NCI-H1105 (cell line): ENCODE measurements at regions not wholly inside any gene's neighbourhood (a gene's known extent, or its start where the extent isn't known, plus 50 kb on each side); places are given as distances from the start of the nearest gene placed in this dataset.

Experiments
- DNase-seq: peaks from one replicate; lab custom pipeline; 2025; lab: John Stamatoyannopoulos, UW

DNA sequence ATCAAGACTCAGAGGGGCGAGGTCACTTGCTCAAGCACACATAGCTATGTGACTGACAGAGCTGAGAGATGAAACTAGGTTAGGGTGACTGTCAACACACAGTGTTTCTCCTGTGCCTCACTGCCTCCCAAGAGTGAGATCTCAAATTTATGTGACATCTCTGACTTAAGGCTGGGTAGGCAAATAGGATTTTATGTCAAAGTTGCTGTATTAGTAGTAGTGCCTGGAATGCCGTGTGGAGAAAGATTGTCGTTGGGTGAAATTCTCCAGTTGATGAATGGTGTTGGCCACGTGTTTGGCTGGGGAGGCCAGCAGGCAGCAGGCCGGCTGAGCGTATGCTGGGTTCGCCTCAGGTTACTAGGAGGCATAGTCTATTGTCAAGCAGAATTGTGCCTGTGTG, 148.3 kb upstream of the BMPER start:
- no peak for DNase-seq

DNA sequence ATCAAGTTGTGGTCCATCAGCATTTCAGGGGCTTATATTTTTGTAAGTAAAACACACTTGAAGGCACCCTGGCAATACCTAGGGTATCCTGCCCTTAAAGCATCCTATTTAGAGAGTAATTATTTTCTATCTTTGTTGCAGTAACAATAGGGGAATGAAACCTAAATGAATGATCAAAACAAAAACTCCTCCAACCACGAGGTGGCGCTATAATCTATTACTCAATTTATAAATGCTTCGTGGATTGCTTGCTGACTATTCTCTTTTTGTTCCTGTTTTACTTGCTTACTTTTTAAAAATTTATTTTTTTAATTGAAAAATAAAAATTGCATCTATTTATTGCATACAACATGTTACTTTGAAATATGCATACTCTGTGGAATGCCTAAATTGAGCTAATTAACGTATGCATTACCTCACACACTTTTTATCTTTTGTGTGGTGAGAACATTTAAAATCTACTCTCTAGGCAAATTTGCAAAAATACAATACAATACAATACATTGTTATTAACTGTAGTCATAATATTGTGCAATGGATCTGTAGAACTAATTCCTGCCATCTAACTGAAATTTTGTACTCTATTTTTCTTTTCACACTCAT, 147.7 kb upstream of the BMPER start:
- DNase-seq = no peak

DNA sequence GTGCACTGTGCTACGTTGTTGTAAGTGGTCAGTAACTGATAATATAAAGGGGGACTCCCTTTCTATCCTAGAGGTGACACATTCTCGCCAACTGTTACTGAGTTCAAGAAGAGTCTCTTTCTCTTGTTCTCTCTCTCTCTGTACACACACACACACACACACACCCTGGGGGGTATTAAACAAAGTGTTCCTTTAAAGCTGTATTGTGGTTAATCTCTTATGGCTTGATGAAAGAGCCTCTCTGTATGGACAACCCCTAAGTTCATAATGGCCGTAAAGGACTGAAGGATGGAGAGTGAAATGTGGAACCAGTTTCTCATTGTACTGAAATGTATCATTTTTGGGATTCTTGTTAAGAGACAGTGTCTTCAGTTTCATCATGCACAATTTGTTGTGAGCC, 145.2 kb upstream of the BMPER start:
- DNase-seq = no peak

DNA sequence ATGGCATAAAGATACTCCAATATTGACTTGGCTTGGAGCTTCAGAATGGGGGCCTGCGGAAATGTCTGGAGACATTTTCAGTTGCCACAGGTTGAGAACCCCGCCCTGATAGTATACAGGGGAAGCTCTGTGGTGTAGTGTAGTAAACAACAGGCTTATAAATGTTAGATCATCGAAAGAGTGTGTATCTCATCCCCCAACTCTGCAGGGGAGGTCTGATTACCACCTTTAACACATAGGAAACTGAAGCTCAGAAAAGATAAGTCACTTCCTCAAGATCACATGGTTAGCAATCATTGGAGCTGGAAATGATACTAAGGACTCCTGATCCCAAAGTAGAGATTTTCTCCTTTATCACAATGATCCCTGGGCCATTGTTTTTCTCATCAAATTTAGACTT, 144.5 kb upstream of the BMPER start:
- DNase-seq = no peak

DNA sequence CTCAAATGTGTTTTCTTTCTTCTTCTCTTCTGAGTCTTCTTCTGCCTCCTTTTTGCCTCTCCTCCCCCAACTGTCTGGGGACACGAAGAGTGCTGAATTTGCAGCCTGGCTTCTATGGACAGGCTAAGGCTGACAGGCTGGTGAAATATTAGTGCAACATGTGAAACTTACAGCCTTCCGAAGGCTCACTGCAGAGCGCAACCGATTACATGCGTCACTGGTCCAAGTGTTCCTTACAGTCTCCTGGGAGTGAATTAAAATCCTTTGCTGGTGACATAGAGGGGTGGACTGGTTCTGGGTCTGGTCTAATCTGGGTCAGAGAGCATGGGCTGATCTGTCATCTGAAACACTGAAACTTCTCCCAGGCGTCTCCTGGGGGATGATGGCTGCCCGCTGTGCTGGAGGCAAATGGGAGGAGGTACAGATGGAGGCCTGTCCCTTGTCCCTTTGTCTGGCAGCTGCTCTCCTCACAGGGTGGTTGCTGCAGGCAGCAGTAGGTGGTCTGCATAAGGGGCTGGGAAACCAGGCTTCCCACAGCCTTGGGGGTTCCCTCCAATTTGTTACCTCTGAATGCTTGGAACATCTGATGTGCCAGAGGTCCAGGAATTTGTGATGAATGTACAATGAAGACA, 143.8 kb upstream of the BMPER start:
- DNase-seq = no peak

DNA sequence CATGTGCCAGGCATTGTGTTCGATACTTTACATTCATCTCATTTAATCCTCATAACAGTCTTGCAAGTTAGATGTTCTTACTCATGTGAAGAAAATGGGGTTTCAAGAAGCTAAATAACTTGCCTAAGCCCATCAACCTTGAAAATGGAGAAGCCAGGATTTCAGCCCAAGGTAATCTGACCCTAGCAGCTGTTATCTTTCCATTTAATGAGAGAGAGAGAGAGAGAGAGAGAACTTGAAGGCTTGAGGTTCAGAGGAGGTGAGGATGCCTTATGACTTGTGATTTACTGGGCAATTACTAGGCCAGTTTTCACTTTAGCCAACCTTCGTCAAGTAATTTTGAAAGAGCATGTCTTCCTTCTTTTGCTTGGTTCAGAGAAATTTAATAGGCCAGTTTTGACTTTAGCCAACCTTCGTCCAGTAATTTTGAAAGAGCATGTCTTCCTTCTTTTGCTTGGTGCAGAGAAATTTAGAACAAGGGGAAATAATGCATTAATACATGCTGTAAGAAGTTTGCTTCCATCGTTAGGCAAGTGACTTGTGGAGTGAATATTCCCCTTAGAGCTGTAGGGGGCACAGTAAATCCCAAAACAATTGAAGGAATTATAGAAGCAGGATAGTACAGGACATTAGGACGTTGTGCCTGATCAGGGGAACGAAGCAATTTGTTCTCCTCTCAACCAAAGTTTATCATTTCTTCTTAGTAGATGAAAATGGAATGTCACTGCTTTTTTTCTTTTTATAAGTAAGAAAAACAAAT, 143.0 kb upstream of the BMPER start:
- no peak for DNase-seq

DNA sequence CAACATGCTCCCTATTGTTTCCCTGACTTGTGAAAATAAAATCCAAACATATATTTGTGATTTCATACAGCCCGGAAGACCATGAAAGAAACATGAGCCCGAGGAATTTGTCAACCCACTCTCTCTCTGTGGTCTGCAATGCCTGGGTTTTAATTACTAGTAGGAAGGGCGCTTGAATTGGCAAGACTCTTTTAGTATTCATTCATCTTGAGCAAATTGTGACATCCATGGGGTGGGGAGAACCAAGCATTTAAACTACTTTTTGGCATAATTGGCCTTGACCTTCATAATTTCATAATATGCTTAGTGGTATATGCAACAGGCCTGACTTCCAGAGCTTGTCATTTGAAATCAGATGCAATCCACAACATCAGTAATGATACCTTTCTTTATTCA, 142.4 kb upstream of the BMPER start:
- DNase-seq = no peak

DNA sequence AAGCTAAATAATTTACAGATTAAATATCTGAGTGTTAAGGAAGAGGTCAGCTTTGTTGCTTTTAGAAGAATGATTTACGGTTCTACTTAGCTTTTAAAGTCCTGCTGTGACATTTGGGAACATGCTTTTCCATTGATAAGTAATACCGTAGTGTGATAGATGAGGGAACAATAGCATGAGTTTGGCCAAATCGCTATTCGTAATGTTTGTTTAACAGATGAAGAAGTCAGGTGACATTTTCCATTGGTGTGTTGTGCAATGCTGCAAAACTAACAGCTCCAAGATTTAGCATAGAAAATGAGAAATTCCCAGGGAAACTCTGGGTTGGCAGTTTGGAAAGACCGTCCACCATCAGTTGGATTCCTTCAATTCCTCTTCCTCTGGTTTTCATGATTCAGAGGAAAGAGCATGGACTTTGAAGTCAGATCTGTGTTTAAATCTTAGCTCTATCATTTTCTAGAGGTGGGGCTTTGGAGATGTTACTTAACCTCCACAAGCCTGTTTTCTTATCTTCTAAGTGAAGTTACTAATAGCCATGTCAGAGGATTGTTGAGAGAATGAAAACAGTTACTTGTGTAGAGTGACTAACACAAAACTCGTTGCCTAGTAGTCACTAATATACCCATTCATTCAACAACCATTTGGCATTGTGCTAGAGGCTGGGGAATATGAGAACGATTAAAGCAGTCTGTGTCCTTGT, 140.4 kb upstream of the BMPER start:
- no peak for DNase-seq

DNA sequence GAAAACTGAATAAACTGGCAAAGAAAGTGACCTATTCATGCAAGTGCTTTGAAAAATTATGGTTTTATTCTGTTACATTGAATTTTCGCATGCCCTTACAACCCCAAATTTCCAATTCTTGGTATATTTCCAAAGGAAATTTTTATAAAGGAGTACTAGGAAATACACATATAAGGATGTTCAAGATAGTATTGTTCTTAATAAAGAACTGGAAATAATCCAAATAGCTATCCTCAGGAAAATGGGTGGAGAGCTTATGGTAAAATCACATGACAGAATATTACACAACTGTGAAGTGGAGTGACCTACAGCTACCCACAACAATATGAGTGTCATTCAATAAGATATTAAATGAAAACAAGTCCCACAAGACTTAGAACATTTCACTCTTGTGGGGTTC, 138.9 kb upstream of the BMPER start:
- DNase-seq = no peak

DNA sequence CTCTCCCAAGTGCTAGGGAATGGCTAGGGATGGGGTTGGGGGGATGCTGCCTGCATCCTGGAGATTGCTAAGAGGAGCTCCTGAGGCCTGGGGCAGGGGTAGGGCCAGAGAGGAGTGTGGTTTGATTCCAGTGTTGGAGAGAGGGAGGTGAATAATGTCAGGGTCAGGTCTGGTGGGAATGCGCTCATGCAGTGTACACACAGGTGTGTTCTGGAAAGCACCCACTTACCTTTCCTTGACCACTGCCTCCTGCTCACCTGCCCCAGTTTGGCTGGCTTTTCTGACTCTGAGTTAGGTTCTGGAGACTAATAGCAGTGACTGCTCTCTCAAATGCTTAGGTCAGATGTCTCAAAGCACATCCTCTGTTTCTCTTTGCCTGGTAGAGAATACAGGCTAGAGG, 135.4 kb upstream of the BMPER start:
- no peak for DNase-seq

DNA sequence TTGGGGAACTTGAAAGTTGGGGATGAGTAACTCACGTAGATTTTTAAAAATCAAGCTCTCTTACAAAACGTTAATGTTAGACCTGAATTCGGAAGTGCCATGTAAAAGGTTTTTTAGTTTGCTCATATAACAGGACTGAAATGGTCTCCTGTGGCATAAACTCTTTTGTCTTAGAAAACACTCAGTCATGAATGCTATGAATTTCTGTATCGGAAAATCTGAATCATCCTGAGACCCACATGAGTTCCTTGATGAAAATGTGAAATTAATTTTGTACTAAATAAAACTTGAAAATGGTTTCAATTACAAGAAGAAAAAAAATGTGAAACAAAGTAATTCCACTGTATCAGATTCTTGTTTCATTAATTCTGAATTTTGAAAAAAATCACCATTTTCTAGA, 134.8 kb upstream of the BMPER start:
- DNase-seq = no peak

DNA sequence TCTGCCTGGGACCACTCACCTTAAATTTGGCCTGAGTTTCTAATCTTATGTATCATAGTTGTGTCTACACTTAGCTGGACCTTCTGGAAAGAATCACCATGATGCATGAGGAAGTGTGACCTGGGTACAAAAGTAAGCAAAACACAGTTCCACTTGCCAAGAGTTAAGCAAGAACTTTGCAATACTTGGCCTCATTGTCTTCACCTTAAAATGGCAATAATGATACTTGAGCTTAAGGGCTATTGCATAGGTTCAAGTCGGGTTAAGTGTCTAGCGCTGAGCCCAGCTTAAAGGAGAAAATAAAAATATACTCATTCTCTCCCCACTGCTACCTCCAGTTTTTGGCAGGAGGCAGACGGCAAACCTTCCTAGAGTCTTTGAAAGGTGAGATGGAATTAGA, 133.9 kb upstream of the BMPER start:
- DNase-seq = no peak

DNA sequence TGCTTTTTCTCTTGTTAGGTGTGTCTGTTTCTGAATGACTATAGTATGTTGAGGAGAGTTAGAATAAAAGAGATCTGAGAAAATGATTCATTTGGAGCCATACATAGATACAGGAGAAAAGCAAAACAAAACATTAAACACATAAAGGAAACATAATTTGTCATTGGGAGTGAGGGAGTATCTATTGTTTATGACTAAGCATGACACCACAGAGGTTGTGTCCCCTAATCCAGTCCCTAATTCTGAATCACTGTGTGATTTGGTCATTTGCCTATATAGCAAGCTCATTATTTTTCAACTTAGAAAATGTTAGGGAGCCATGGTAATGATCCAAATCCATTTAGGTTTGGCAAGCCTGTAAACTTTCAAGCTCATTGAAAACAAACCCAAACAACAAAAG, 132.3 kb upstream of the BMPER start:
- no peak for DNase-seq

DNA sequence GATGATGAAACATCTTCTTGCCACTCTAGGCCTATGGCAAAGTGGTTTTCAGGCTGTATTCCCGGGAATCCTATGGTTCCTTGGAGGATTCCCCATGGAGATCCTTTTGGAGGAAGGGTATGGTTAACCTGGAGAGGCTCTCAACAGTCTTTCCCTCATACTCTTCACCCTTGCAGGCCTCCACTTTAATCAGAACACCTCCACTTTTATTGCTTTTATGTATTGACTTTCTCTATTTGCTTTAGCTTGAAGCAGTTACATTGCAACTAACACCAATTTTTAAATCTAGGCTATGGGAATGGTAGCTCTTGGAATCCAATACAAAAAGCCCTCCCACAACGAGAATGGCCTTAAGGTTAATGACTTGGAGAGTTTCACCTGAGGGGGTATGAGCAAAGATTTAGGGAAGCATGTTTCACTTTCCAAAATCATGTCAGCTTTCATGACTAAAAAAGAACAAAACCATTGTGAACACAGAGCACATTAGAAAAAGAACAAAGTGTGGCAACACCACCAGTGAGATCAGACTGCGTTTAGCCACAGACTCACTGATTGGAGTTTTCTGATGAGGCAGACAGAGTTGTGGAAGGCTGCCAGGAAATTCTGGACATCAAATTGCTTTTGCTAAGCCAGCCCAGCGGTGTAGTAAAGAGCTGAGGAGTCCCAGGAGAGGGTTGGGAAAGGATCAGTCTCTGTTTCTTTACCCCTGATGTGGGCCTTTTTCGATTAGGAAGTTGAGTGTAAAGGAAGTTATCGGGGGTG, 130.4 kb upstream of the BMPER start:
- DNase-seq = no peak

DNA sequence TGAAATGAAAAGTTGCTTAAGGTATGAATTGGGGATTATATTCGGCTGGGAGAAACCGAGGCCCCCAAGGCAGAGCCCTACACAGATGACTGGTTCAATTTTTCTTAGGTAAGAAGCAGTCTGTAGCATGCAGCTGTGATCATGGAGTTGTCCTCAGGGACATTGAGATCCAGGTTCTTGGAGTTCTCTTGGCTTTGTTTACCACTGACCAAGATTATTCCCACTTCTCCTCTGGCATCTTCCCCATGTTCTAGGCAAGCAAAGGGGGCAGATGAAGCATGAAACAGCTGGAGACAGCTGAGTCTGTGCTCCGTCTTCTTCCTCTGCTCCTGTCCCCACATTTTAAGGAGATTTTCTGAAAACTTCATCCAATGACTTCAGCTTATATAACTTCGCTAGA, 129.5 kb upstream of the BMPER start:
- no peak for DNase-seq

DNA sequence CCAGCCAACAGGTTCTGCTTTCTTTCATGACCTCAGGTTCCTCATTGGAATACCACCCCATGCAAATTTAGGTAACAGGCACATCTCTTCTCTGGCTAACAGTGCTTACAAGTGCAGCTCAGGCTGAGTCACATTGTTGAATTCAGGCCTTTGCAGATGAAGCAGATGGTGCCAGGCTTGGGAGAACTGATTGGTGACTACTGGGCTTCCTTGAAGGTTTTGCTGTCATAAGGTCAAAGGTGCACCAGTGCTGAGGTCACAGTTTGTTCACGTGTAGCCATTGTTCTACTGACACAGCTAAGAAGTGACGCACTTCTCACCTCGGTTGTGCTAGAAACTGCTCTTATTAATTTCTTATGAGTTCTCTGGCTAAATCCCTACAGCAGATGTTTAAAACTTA, 128.6 kb upstream of the BMPER start:
- DNase-seq = no peak

DNA sequence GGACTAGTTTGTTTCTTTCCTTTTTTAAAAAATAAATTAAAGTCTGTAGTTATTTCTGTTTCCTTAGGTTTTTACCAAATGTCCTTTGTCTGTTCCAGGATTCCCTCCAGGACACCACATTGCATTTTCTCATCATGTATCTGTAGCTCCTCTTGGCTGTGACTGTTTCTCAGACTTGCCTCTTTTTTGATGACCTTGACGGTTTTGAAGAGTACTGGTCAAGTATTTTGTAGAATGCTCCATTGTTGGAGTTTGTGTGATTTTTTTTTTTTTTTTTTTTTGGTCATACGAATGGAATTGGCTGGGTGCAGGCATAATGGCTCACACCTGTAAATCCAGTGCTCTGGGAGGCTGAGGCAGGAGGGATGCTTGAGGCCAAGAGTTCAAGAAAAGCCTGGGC, 127.1 kb upstream of the BMPER start:
- no peak for DNase-seq

DNA sequence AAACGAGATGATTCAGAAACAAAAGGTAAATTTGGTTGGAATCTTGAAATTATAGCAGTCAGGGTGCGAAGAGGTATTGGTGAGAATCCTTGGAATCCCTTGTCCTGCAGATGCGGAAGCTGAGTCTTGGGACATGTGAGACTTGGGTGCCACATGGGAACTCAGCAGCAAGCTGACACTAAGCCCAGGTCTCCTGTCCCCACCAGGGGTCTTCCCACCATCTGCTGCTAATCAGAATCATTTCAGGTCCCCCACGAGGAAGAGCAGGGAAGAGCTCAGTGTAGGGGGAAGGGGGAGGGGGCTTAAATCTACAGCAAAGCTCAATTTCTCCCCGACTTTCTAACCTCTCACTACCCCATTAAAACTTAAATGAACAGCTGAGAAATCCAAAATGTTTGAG, 126.1 kb upstream of the BMPER start:
- no peak for DNase-seq

DNA sequence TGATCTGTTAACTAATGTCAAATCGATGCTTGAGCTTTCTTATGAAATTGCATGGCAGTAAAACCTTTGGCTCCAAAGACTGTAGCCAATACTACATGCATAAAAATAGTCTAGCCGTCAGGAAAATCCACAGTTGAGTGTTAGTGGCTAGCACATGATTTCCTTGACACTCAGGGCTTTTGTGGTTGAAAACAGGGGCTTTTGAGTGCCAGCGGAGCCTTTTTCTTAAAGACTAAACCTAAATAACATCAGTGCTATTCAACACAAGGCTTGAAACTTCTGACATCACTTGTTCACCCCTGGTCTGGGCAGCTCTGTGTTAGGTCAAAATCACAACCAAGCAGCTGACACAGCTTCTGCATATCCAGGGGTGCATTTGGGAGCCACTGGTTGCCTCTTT, 124.2 kb upstream of the BMPER start:
- DNase-seq = no peak

DNA sequence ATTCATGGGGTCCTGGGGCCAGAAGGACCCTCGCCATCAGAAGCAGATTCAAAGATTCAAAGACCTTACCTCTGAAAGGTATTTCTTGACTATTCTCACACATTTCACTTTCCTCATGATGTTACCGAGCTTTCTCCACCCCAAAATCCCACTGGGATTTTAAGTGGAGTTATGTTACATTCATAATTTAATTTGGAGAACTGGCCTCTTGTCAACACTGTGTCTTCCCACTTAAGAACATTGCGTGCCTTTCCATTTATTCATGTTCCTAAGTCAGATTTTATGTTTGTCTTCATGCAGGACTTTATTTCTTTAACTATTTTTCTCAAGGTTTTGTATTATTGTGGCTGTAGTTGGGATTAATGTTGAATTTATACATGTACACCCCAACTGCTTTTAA, 123.5 kb upstream of the BMPER start:
- DNase-seq = no peak

DNA sequence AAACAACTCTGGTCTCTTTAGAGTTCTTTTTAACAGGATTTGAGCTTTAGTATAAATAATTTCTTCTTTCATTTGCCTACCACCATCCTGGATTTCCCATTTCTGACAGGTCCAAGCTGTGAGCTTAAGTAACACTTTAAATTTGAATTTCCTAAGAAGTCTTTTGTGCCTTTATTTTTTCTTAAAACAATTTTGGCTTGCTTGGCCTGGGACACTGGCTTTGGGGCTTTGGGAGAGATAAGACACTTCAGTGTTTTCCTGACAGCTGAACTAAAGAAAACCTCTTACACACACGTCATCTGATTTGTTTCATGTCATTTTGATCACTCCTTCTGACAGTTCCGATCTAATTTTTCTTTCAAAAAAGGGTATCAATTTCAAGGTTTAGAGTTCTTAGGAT, 121.3 kb upstream of the BMPER start:
- DNase-seq = no peak

DNA sequence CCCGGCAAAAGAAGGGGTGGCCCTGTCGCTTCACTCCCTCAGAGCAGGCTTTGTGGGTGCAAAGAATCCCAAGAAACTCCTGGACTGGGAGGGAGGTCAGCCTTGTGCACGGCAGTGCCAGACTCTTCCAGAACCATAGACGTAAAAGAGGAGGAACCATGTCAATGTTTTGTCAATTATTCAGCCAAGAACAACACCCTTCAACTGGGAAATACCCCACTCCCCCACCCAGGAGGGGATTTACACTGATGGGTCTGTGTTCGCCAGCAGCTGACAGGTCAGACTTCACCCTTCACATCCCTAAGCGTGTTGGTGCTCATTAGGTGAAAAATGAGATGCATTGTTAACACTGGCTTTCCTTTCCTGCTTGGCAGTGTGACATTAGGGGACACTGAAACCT, 116.8 kb upstream of the BMPER start:
- DNase-seq = no peak
